ENCODE measurements at regions not wholly inside any gene's neighbourhood (a gene's known extent, or its start where the extent isn't known, plus 50 kb on each side); places are given as distances from the start of the nearest gene placed in this dataset.

DNA sequence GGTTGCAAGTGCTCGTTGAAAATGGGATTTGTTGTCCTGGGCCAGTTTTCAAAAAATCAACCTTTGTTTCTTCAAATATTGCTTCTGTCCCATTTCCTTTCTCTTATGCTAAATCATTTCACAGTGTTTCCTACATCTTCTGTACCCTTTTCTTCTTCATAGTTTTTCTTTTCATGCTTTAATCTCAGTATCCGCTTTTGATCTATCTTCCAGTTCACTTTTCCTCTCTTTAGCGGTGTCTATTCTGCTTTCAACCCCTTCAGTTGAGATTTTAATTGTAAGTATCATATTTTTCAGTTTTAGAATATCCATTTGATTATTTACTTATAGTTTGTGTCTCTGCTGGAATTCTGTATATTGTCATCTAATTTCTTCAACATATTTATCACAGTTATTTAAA lies 311.7 kb upstream of the TPM1 start:
- Histone ChIP-seq H3K27me3 (ENCODE audit: insufficient read depth, poor library complexity, severe bottlenecking) (peaks cover 3% of the 10 kb centered on the region), H3K4me3 (replicated peaks; ENCODE audit: insufficient read depth, low read length) (no peak overlapping the region), H3K27ac (replicated peaks) (no peak overlapping the region)
- TF ChIP-seq, protein P1, sequence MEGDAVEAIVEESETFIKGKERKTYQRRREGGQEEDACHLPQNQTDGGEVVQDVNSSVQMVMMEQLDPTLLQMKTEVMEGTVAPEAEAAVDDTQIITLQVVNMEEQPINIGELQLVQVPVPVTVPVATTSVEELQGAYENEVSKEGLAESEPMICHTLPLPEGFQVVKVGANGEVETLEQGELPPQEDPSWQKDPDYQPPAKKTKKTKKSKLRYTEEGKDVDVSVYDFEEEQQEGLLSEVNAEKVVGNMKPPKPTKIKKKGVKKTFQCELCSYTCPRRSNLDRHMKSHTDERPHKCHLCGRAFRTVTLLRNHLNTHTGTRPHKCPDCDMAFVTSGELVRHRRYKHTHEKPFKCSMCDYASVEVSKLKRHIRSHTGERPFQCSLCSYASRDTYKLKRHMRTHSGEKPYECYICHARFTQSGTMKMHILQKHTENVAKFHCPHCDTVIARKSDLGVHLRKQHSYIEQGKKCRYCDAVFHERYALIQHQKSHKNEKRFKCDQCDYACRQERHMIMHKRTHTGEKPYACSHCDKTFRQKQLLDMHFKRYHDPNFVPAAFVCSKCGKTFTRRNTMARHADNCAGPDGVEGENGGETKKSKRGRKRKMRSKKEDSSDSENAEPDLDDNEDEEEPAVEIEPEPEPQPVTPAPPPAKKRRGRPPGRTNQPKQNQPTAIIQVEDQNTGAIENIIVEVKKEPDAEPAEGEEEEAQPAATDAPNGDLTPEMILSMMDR (IDR thresholded peaks at IDR 0.05; ENCODE audit: insufficient read depth, low read length), result no peak
- no peak for TF ChIP-seq GABPA (IDR thresholded peaks at IDR 0.05; ENCODE audit: low read depth)
- TF ChIP-seq, protein P2, sequence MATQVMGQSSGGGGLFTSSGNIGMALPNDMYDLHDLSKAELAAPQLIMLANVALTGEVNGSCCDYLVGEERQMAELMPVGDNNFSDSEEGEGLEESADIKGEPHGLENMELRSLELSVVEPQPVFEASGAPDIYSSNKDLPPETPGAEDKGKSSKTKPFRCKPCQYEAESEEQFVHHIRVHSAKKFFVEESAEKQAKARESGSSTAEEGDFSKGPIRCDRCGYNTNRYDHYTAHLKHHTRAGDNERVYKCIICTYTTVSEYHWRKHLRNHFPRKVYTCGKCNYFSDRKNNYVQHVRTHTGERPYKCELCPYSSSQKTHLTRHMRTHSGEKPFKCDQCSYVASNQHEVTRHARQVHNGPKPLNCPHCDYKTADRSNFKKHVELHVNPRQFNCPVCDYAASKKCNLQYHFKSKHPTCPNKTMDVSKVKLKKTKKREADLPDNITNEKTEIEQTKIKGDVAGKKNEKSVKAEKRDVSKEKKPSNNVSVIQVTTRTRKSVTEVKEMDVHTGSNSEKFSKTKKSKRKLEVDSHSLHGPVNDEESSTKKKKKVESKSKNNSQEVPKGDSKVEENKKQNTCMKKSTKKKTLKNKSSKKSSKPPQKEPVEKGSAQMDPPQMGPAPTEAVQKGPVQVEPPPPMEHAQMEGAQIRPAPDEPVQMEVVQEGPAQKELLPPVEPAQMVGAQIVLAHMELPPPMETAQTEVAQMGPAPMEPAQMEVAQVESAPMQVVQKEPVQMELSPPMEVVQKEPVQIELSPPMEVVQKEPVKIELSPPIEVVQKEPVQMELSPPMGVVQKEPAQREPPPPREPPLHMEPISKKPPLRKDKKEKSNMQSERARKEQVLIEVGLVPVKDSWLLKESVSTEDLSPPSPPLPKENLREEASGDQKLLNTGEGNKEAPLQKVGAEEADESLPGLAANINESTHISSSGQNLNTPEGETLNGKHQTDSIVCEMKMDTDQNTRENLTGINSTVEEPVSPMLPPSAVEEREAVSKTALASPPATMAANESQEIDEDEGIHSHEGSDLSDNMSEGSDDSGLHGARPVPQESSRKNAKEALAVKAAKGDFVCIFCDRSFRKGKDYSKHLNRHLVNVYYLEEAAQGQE (IDR thresholded peaks at IDR 0.05; ENCODE audit: insufficient replicate concordance, low read depth), result no peak
- TF ChIP-seq POLR2AphosphoS5 (IDR thresholded peaks at IDR 0.05; ENCODE audit: low read depth), result no peak
- no peak for TF ChIP-seq SPI1 (IDR thresholded peaks at IDR 0.05; ENCODE audit: borderline replicate concordance, low read depth)
- DNase-seq (ENCODE audit: low read depth in 1 of 2, low spot score in 1 of 2), result no peak

DNA sequence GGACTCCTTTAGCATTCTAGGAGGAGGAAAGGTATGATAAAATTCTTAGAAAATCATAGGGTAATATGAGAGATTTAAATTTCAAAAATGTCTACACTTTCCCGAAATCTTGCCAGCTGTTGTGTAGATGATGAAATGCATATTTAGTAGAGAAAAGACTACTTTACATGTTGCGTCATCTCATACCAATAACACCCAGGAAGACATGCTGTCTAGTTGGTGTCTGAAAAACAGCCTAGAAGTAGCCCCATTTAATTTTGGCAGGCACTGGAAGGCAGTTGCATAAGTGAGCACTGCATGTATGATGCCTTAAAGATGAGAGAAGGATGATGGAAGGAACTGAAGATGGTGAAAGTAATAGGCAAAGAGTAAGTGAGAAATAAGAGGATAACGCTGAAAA lies 310.5 kb upstream of the TPM1 start:
- Histone ChIP-seq H3K4me3 (replicated peaks; ENCODE audit: insufficient read depth, low read length) (no peak overlapping the region), H3K27ac (replicated peaks) (no peak overlapping the region), H3K27me3 (ENCODE audit: insufficient read depth, poor library complexity, severe bottlenecking) (peaks cover 3% of the 10 kb centered on the region)
- TF ChIP-seq, protein P1 (IDR thresholded peaks at IDR 0.05; ENCODE audit: insufficient read depth, low read length), result no peak
- TF ChIP-seq GABPA (IDR thresholded peaks at IDR 0.05; ENCODE audit: low read depth), result no peak
- TF ChIP-seq, protein P2 (IDR thresholded peaks at IDR 0.05; ENCODE audit: insufficient replicate concordance, low read depth), result no peak
- no peak for TF ChIP-seq SPI1 (IDR thresholded peaks at IDR 0.05; ENCODE audit: borderline replicate concordance, low read depth)
- no peak for TF ChIP-seq POLR2AphosphoS5 (IDR thresholded peaks at IDR 0.05; ENCODE audit: low read depth)
- DNase-seq (ENCODE audit: low read depth in 1 of 2, low spot score in 1 of 2), result no peak

DNA sequence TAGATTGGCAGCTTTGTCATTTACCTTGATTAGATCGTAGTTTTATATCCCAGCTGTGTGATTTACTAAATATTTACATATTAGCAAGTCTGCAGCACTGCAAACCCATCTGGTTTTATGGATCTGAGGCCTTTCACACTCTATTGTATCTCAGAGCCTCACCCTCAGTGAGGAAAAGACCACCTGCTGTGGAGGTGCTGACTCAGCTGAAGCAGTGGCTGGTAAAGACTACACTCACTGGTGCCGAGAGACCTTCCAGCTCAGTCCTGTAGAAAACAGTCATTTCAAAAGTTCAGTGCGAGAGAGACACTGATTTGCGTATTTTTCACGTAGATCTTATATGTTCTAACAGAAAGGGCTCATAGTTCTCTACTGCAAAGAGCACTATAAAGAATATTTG lies 307.8 kb upstream of the TPM1 start:
- no peak overlapping the region for H3K27ac ChIP-seq (replicated peaks)
- TF ChIP-seq POLR2AphosphoS5 (IDR thresholded peaks at IDR 0.05; ENCODE audit: low read depth), result no peak
- TF ChIP-seq, protein P1 (IDR thresholded peaks at IDR 0.05; ENCODE audit: insufficient read depth, low read length), result no peak
- TF ChIP-seq GABPA (IDR thresholded peaks at IDR 0.05; ENCODE audit: low read depth), result no peak
- no peak for TF ChIP-seq SPI1 (IDR thresholded peaks at IDR 0.05; ENCODE audit: borderline replicate concordance, low read depth)
- TF ChIP-seq, protein P2 (IDR thresholded peaks at IDR 0.05; ENCODE audit: insufficient replicate concordance, low read depth), result no peak
- no peak for DNase-seq (ENCODE audit: low read depth in 1 of 2, low spot score in 1 of 2)
- no peak overlapping the region for H3K4me3 ChIP-seq (replicated peaks; ENCODE audit: insufficient read depth, low read length)
- peaks cover 3% of the 10 kb centered on the region for H3K27me3 ChIP-seq (ENCODE audit: insufficient read depth, poor library complexity, severe bottlenecking)
